ENCODE measurements at regions not wholly inside any gene's neighbourhood (a gene's known extent, or its start where the extent isn't known, plus 50 kb on each side); places are given as distances from the start of the nearest gene placed in this dataset.

DNA sequence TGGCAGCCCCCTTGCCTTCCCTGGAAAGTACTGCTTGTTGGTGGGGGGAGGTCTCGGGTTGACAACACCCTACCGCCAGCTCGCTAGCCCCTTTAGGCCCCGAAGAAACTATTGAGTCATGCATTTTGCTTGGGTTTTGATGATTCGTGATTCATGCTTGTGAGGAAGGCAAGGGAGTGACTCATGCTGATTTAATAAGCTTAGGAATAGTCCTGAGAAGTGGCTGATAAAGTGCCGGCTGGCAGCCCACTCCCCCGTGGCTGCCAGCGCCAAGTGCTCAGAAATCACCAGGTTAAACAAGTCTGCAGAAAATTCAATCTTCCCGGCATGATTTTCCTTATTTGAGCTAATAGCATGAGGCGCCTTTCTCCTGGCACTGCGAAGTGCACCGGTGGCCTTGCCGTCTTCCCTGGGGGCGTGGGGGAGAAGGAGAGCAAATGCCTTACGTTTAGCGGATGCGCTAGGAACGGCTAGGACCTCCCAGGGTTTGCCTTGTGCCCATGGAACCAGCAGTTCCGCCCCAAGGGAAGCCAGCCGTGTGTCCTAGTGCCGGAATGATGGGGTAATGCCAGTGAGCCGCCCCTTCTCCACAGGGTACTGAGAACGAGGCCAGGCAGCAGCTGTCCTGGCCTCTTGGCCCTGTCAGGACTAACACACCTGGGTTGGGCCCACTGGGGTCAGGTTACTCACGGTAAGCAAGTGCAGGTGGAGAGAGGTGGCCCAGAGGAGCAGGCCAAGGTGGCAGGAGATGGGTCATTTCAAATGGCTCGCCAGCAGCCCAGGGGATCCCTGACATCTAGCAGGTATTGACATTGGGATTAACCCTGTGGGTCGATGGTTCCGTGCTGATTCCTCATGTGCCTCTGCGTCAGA is 151.9 kb downstream of the MACROH2A1 start:
- no peak for DNase-seq

DNA sequence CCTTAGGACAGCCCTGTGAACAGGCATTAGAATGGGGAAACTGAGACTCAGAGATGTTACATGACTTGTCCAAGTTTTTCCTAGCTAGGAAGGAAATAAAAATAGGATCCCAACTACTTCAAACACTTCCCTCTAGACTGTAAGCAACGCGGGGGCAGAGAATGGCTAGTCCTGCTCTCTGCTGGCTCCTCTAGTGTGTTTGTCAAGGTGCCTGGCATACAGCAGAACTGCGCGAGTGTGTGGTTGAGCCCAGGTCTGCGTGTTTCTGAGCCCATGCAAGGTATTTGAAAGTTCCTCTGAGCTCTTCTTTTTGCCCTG is 152.5 kb downstream of the MACROH2A1 start:
- no peak for DNase-seq

- DNase-seq = no peak
Observed at GRCh38 chr5:135245521-135246499, 153.2 kb downstream of the MACROH2A1 start.

DNA sequence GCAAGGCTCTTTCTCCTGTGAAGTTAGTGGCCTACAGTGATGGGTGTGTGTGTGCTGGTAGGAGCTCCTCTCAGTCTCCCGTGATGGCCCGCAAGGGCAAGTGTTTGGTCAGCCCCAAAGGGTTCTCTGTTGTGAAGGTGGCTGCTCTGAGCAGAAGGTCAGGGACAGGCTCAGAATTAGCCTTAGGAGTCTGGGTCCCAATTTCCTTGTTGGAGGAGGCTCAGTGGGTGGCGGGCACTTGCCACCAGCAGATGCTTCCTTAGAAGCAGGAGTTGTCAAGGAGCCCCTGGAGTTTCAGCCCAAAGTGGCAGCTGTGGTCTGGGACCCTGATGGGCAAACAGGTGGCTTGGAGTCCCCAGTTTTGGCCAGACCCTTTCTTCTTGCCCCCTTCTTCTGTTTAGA is 154.4 kb downstream of the MACROH2A1 start:
- DNase-seq = no peak

- no peak for DNase-seq
Observed at GRCh38 chr5:135243556-135244285, 155.3 kb downstream of the MACROH2A1 start.

DNA sequence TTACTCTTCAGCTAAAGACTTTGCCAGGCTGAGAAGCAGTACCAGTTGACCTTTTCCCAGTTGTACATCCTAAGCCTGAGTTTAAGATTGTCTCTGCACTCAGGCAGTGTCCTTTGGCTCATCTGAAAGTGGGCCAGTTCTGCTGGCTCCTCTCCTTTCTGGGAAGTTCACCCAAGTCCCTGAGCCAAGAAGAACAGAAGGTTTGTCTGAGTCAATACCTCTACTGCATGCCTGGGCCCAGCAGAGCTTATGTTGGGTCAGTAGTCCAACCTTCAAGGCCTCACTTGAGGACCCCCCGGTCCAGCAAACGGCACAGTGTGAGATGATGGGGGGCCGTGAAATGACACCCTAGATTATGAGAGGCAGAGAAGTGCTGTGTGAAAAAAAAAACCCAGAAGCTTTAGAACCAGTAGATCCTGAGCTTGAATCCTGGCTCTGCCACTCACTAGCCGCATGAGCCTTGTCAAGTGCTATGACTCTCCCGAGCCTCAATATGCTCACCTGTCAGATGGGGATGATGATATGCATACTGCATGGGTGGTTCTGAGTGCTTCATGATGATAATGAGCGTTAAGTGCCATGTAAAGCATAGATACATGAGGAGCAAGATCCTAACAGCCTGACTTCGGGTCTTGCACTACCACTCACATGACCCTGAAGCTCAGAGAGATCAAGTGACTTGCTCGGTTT is 156.0 kb downstream of the MACROH2A1 start:
- DNase-seq = no peak

GRCh38 chr5:135242021-135242865 is 156.8 kb downstream of the MACROH2A1 start:
- no peak for DNase-seq

GRCh38 chr5:135241536-135241935 is 157.5 kb downstream of the MACROH2A1 start:
- no peak for DNase-seq

DNA sequence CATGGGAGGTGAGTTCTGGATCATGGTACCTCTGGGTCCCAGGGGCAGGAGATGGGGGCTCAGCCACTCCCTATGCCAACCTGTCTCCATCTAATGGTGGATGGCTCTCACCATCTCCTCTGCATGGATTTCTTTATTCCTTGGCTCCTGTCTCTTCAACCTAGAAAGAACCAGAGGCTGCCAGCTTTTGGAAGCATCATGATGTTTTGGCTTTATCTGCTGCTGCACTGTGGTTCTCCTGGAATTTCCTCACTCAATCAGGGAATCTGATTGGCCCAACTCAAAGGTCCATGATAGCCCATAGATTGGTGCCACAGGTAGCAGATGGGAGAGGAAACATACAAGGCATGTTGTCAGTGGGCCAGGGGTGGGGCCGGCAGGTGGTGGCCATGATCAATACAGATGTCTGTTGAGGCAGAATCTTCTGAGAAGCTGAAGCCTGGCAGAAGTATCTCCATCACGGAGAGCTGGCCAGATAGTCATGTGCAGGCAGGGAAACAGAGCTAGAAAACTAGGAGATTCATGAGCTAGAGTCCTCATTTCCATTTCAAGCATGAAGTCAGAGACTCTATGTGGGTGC is 158.2 kb downstream of the MACROH2A1 start:
- no peak for DNase-seq

GRCh38 chr5:135240283-135240633 is 158.8 kb downstream of the MACROH2A1 start:
- no peak for DNase-seq

DNA sequence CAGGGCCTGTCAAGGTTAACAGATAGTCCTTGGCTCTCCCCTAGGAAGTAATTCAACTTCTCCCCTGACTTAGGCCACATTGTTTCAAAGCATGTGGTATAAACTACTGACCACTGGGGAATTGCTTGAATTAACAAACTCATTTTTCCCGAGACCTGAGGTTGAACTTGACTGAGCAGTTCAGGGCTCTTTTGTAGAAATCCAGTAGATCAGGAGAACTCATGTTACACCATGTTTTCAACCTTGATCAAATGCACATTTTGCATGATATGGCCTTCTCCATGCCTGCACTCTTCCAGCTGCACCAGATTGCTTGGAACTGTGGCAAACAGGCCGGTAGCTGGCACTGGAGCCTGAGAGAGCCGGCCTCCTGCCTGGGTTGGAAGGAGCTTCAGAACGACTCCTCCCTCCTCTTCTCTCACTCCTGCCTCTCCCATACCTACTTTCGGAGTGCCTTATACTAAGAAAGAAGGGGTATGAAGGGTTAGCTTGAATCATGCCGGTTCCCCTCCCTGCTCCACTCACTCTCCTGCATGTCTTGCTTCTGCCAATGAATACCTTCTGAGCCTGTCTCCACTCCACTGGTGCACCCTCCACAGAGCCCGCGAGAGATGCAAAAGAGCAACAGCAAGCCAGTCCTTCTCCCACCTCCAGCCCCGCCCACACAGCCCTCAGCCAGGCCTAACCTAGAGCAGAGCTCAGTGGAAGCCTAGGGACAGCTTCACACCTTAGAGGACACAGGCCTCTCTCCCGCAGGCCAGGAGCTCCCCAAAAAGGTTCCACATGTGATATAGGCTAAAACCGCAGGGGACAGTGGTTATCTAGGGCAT is 159.4 kb downstream of the MACROH2A1 start:
- no peak for DNase-seq

DNA sequence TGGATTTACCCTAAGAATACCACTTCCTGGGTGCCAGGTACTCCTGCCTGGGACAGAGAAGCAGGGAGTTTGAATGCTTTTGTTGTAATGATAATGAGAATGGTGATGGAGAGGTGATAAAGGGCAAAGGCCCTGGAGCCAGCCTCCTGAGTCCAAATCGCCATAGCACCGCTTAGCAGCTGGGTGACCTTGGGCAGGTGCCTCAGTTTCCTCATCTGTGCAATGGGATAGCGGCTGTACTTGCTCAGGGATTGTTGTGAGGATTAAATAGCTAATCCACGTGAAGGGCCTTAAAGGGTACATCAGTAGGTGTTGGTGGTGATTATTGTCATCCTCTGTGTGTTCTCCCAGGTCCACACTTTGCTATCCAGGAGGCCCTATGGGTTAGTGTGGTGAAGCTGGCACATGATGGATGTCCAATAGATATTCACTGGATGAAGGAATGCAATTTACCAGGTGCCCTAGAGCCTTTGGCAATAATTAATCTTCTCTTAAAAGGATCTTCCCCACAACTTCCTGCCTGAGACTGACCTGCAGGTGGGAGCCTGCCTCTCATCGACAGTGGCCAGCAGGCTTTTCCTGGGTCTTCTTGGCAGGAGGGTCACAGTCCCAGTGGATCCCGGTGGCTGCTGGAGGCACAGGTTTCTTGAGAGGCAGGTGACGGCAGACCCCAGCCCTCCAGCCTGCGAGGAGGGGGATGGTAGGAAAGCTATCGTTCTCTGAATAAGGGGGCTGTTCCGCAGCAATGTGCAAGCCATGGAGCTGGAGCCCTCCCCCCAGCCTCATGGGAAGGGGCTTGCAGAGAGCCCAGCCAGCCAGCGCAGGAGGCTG is 160.2 kb downstream of the MACROH2A1 start:
- no peak for DNase-seq

- DNase-seq = no peak
Observed at GRCh38 chr5:135237748-135238103, 161.3 kb downstream of the MACROH2A1 start.

GRCh38 chr5:135236908-135237747 is 161.9 kb downstream of the MACROH2A1 start:
- no peak for DNase-seq

GRCh38 chr5:135236228-135236907 is 162.7 kb downstream of the MACROH2A1 start:
- no peak for DNase-seq

DNA sequence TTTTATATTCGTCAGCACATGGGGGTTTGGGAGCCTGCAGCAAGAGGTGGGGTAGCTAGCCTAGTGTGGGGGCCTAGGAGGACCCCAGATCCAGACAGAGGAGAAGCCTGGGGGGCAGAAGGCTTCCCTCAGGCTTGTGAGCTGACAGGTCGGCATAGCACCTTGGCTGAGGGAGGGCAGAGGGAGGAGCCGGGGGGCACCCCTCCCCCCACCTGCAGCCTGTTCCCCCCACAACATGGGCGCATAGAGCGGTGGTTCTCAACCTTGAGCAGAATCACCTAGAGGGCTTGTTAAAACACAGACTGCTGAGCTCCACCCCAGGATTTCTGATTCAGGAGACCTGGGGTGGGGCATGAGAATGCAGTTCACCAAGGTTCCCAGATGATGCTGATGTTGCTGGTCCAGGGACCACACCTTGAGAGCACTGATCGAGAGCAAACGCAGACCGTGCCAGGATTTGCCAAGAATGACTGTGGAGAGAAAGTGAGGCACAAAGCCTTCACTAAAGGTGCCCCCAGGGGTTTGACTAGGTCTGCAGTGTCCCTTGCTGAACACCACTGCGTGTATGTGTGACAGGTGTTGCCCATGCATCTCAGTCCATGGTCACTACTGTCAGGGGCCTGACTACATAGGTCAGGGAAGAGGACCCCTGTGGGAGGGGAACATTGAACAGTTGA is 163.3 kb downstream of the MACROH2A1 start:
- DNase-seq = no peak

DNA sequence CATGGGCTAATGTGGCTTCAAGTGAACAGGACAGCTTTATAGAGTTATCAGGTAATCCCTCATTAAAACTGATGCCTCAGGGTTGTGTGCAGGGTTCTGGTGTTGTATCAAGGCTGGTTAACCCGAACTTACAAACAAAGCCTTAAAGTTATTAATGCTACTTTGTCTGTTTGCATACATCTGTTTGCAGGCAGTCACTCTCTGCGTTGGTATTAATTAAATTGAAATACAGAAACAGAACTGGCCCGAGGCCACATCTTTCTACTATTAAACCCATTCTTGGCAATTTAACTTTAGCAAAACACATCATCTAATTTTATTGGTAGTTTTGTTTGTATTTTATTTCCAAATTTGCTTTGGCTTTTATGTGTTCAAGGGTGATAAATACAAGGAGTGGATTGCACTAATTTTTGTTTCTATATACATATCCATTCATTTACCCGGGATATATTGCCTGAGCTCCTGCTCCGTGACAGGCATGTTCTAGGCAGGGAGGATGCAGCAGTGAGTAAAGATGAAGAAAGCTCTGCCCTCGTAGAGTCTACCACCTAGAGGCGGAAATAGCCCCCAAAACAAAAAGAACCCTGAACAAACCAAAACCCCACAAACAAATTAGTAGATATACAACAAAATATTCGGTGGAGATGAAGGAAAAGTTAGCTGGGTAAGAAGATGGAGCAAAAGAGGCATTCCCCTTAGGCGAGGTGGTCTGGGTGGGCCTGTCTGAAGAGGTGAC is 164.2 kb downstream of the MACROH2A1 start:
- no peak for DNase-seq

Data from NCI-H1092 (cell line).